Panc1 (cell line): ENCODE measurements at regions not wholly inside any gene's neighbourhood (a gene's known extent, or its start where the extent isn't known, plus 50 kb on each side); places are given as distances from the start of the nearest gene placed in this dataset.

ENCODE experiments used
- ATAC-seq: fragments of 200-7000 bp; cut with Tn5 transposase; 2 replicates; pipeline ENCODE4 v1.9.1; 2020; ENCODE audit warnings: mild to moderate bottlenecking, moderate library complexity
- BruUV-seq: library from RNA; stranded (reverse); fragments of 400-500 nt; replicated peaks from 2 replicates; lab custom pipeline; 2021; lab: Mats Ljungman, UMichigan
- CTCF ChIA-PET: fragments of 300-600 bp; sonication (Branson Sonifier 250); formaldehyde crosslinking; loops from one replicate; lab custom pipeline; 2022; ENCODE audit warnings: antibody characterized with exemption; lab: Charles Lee
- POLR2A ChIA-PET: fragments of 300-600 bp; sonication (Branson Sonifier 250); formaldehyde crosslinking; loops from one replicate; lab custom pipeline; 2022; ENCODE audit warnings: antibody characterized with exemption; lab: Charles Lee
- DNase-seq: peaks from one replicate; pipeline ENCODE4 v3.0.0-alpha.2; 2010; ENCODE audit warnings: low read depth, low spot score
- H3K27ac ChIP-seq: 2 replicates; pipeline ENCODE4 v1.5.1; 2011; ENCODE audit warnings: mild to moderate bottlenecking, low read length, inconsistent platforms
- H3K27me3 ChIP-seq: fragments of 200-500 bp; sonication (Bioruptor generic); 2 replicates; pipeline ENCODE4 v1.6.0; 2014; ENCODE audit warnings: low read length, inconsistent platforms; ENCODE audit not compliant: control insufficient read depth, insufficient read depth
- H3K36me3 ChIP-seq: fragments of 200-500 bp; sonication (Bioruptor generic); 2 replicates; pipeline ENCODE4 v1.5.1; 2014; ENCODE audit warnings: inconsistent platforms, mild to moderate bottlenecking, low read length, moderate library complexity; ENCODE audit not compliant: control insufficient read depth, insufficient read depth
- H3K4me1 ChIP-seq: 2 replicates; pipeline ENCODE4 v1.5.1; 2011; ENCODE audit warnings: inconsistent platforms, mild to moderate bottlenecking, low read length, moderate library complexity; ENCODE audit not compliant: control insufficient read depth, insufficient read depth
- H3K4me3 ChIP-seq, 2 experiments: 2 replicates each; pipeline ENCODE4 v1.5.1; 2011 to 2012; ENCODE audit warnings: low read depth in 2 of 2, low read length in 2 of 2, mild to moderate bottlenecking in 2 of 2, inconsistent platforms in 1 of 2, moderate library complexity in 1 of 2
- H3K9me3 ChIP-seq: fragments of 200-500 bp; sonication (Bioruptor generic); 2 replicates; pipeline ENCODE4 v1.5.1; 2014; ENCODE audit warnings: low read depth, mild to moderate bottlenecking, inconsistent platforms, low read length, moderate library complexity; ENCODE audit not compliant: control insufficient read depth, insufficient read depth
- POLR2AphosphoS5 ChIP-seq: IDR thresholded peaks from 2 replicates; pipeline ENCODE4 v1.6.1; 2012; ENCODE audit warnings: mild to moderate bottlenecking, low read depth, low read length, moderate library complexity
- SIN3A ChIP-seq: IDR thresholded peaks from 2 replicates; pipeline ENCODE4 v1.6.1; 2012; ENCODE audit warnings: low read depth, mild to moderate bottlenecking, low read length, moderate library complexity, borderline replicate concordance; ENCODE audit not compliant: insufficient read depth
- TCF7L2 ChIP-seq: IDR thresholded peaks from 2 replicates; pipeline ENCODE4 v1.6.1; 2011; ENCODE audit warnings: mild to moderate bottlenecking, low read depth, low read length, inconsistent platforms
- in situ Hi-C: cut with HindIII; loops from 2 replicates; pipeline ENCODE4 v1.10.0; 2016; ENCODE audit warnings: low sequenced_read_pairs, low pct_unique_long_range_greater_than_20kb
- intact Hi-C: fragments of 100-400 bp; cut with micrococcal nuclease; formaldehyde crosslinking; loops from one replicate; pipeline ENCODE4 v1.10.0; 2022; ENCODE audit not compliant: unreplicated experiment
- TF ChIP-seq, protein P1 (sequence below): fragments of 450-650 bp; IDR thresholded peaks from 2 replicates; pipeline ENCODE4 v1.5.1; 2017; ENCODE audit warnings: mild to moderate bottlenecking
- TF ChIP-seq, protein P2 (sequence below), 2 experiments: IDR thresholded peaks; 2 replicates each; pipeline ENCODE4 v1.6.1; 2011 to 2012; ENCODE audit warnings: low read depth in 2 of 2, control low read depth in 1 of 2, low read length in 1 of 2, mild to moderate bottlenecking in 1 of 2, moderate library complexity in 1 of 2; ENCODE audit not compliant: insufficient read depth in 1 of 2

DNA sequence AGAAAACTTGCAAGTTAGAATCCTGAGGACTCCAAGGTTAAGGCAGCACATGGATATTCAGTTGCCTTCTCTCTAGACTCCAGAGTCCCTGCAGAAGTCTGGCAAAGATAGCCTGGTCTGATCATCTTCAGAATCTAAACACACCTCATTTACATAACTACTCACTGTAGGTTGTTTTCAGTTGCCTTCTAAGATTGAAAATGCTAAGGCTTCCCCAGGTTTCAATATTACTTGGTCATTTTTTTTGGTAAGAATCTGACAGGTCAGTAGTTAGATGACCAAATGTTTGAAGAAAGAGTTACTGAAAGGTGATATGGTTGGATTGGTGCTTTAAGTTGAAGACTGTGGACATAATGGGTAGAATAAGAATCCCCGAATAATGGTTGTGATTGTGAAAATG, 205.4 kb upstream of the KCNJ16 start:
- Histone ChIP-seq H3K4me1 (no peaks in the 10 kb centered on the region), H3K27me3 (no peaks in the 10 kb centered on the region), H3K36me3 (no peaks in the 10 kb centered on the region), H3K9me3 (no peaks in the 10 kb centered on the region), H3K27ac (no peak overlapping the region), H3K4me3 (no peak overlapping the region)
- ATAC-seq (no peak), DNase-seq (no peak)
- TF ChIP-seq, protein P1, sequence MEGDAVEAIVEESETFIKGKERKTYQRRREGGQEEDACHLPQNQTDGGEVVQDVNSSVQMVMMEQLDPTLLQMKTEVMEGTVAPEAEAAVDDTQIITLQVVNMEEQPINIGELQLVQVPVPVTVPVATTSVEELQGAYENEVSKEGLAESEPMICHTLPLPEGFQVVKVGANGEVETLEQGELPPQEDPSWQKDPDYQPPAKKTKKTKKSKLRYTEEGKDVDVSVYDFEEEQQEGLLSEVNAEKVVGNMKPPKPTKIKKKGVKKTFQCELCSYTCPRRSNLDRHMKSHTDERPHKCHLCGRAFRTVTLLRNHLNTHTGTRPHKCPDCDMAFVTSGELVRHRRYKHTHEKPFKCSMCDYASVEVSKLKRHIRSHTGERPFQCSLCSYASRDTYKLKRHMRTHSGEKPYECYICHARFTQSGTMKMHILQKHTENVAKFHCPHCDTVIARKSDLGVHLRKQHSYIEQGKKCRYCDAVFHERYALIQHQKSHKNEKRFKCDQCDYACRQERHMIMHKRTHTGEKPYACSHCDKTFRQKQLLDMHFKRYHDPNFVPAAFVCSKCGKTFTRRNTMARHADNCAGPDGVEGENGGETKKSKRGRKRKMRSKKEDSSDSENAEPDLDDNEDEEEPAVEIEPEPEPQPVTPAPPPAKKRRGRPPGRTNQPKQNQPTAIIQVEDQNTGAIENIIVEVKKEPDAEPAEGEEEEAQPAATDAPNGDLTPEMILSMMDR: no peak
- BruUV-seq: no TSS peak
- in situ Hi-C loops: no loop called here
- intact Hi-C loops: no loop called here
- CTCF ChIA-PET: no interaction called here
- POLR2A ChIA-PET: no interaction called here

DNA sequence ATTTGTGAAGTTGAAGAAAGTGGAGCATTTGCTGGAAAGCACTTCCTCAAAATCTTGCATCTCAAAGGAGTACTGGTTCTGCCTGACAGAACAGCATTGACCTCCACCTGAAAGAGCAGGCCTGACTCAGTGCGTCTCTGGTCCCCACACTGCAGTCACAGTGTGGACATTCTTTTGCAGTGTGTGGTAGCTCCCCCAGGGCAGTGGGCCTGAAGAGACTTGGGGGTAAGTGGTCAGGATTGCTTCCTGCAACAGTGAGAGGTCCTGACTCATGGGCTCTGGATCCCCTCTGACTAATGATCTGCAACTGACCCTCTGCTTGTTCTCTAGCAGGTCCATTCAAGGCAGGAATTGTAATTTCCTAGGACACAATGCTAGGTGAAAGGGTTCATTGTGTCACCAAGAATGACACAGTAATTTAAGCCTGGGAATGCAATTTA, 204.9 kb upstream of the KCNJ16 start:
- no peaks in the 10 kb centered on the region for H3K4me1 ChIP-seq
- H3K27ac ChIP-seq: no peak overlapping the region
- H3K27me3 ChIP-seq: no peaks in the 10 kb centered on the region
- TF ChIP-seq, protein P2, sequence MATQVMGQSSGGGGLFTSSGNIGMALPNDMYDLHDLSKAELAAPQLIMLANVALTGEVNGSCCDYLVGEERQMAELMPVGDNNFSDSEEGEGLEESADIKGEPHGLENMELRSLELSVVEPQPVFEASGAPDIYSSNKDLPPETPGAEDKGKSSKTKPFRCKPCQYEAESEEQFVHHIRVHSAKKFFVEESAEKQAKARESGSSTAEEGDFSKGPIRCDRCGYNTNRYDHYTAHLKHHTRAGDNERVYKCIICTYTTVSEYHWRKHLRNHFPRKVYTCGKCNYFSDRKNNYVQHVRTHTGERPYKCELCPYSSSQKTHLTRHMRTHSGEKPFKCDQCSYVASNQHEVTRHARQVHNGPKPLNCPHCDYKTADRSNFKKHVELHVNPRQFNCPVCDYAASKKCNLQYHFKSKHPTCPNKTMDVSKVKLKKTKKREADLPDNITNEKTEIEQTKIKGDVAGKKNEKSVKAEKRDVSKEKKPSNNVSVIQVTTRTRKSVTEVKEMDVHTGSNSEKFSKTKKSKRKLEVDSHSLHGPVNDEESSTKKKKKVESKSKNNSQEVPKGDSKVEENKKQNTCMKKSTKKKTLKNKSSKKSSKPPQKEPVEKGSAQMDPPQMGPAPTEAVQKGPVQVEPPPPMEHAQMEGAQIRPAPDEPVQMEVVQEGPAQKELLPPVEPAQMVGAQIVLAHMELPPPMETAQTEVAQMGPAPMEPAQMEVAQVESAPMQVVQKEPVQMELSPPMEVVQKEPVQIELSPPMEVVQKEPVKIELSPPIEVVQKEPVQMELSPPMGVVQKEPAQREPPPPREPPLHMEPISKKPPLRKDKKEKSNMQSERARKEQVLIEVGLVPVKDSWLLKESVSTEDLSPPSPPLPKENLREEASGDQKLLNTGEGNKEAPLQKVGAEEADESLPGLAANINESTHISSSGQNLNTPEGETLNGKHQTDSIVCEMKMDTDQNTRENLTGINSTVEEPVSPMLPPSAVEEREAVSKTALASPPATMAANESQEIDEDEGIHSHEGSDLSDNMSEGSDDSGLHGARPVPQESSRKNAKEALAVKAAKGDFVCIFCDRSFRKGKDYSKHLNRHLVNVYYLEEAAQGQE (IDR thresholded peaks at IDR 0.05; ENCODE audit: insufficient read depth in 1 of 2, low read depth in 2 of 2, low read length in 1 of 2): no peak
- TF ChIP-seq, protein P1: no peak
- TF ChIP-seq SIN3A (no peak), TCF7L2 (no peak), POLR2AphosphoS5 (no peak)
- ATAC-seq: peak; percentile 56
- ChIA-PET POLR2A (no interaction called here), CTCF (no interaction called here)
- H3K4me3 ChIP-seq: no peak overlapping the region
- intact Hi-C loops (no loop called here), in situ Hi-C loops (no loop called here)
- no TSS peak for BruUV-seq
- no peaks in the 10 kb centered on the region for H3K36me3 ChIP-seq
- DNase-seq: no peak
- H3K9me3 ChIP-seq: no peaks in the 10 kb centered on the region

DNA sequence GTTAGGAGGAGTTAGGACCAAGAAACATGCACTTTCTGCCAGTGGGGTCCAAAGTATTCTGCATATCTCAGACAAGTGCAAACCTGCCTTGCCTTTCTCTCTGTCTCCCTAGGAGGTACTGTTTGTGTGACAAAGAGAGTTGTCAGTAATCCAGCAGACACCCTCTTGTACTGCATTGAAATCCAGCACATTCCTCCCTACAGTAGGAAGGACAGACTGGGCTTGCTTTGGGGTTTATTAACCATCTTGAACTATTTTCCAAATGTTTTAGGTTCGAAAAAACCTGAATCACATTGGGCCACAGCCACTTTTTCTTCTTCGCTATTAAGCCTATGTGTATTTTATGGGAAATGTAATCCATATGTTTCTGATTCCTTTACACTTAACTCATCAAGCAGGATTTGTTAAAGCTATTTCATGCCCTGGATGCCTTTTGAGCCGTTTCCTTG, 204.2 kb upstream of the KCNJ16 start:
- Histone ChIP-seq H3K9me3 (no peaks in the 10 kb centered on the region), H3K27me3 (no peaks in the 10 kb centered on the region), H3K4me1 (no peaks in the 10 kb centered on the region), H3K36me3 (no peaks in the 10 kb centered on the region), H3K27ac (no peak overlapping the region), H3K4me3 (no peak overlapping the region)
- BruUV-seq: no TSS peak
- ChIA-PET POLR2A (no interaction called here), CTCF (no interaction called here)
- intact Hi-C loops: no loop called here
- TF ChIP-seq, protein P2 (IDR thresholded peaks at IDR 0.05; ENCODE audit: insufficient read depth in 1 of 2, low read depth in 2 of 2, low read length in 1 of 2): no peak
- TF ChIP-seq SIN3A (no peak), POLR2AphosphoS5 (no peak), TCF7L2 (no peak)
- TF ChIP-seq, protein P1: no peak
- DNase-seq (no peak), ATAC-seq (no peak)
- in situ Hi-C loops: no loop called here
